ENCODE measurements at regions not wholly inside any gene's neighbourhood (a gene's known extent, or its start where the extent isn't known, plus 50 kb on each side); places are given as distances from the start of the nearest gene placed in this dataset.

DNA sequence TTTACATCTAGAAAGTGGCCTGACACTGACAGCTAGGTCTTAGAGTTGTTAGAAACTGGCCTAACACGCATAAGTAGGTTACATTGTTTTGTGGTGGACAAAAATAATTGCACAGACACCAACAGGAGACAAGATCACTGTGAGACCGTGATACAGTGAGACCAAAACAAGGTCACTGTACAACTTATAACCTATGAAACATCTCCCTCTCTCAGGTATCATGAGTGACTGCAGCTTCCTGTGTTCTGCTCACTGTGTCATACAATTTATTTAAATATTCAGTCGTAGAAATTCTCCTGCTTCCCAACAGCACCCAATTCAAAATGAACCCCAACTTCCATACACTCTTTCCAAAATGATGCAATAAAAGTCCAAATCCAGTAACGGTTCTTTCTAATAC, 2165.2 kb downstream of the PCDH9 start:
- 22% methylated on average over 4 of the region's 4 CpGs for WGBS (ENCODE audit: insufficient coverage, insufficient replicate concordance, low lambda C conversion rate, missing lambda C conversion rate)
- in situ Hi-C loops (cut with MboI) = no loop called here
- H4K20me1 ChIP-seq (ENCODE audit: control insufficient read depth, insufficient read depth) = no peaks in the 10 kb centered on the region
- no peak overlapping the region for H3K4me3 ChIP-seq
- FAIRE-seq = no peak
- H3K9ac ChIP-seq (ENCODE audit: control insufficient read depth, insufficient read depth, low read length) = no peak overlapping the region
- ChIA-PET RAD21 (ENCODE audit: unreplicated experiment) (no interaction called here), CTCF (no interaction called here), SMC1A (ENCODE audit: uncharacterized antibody, unreplicated experiment) (no interaction called here), POLR2A (interaction anchor here (0.8 kb wide), 1 partner anchor 1691 kb away, joined by 4 read pairs; no protein-coding TSS in a partner anchor)
- peak; percentile 75 for ATAC-seq
- H3K4me2 ChIP-seq (ENCODE audit: control insufficient read depth, insufficient read depth) = no peak overlapping the region
- H3K27me3 ChIP-seq (replicated peaks in 1 of 2; ENCODE audit: control insufficient read depth in 2 of 2, insufficient read depth in 2 of 2, low read length in 1 of 2) = no peaks in the 10 kb centered on the region
- H3K79me2 ChIP-seq (ENCODE audit: control insufficient read depth, insufficient read depth, low read length) = no peaks in the 10 kb centered on the region
- no peaks in the 10 kb centered on the region for H3K4me1 ChIP-seq (ENCODE audit: control insufficient read depth, insufficient read depth, low read length)
- no peak for DNase-seq (ENCODE audit: low read depth, low spot score)
- no peak overlapping the region for H2AFZ ChIP-seq (ENCODE audit: control insufficient read depth, low read depth, low read length)
- no peaks in the 10 kb centered on the region for H3K9me3 ChIP-seq (replicated peaks; ENCODE audit: control insufficient read depth, insufficient read depth, low read length)
- no TSS peak for BruUV-seq (replicated peaks)
- no peaks in the 10 kb centered on the region for H3K36me3 ChIP-seq (ENCODE audit: control insufficient read depth in 2 of 2, insufficient read depth in 2 of 2, low read length in 1 of 2)
- intact Hi-C loops (cut with micrococcal nuclease; ENCODE audit: unreplicated experiment) = no loop called here
- H3K27ac ChIP-seq (ENCODE audit: control insufficient read depth, insufficient read depth) = no peak overlapping the region
- TF ChIP-seq JUND (IDR thresholded peaks at IDR 0.05; ENCODE audit: low read depth, low read length) (no peak), EGR1 (IDR thresholded peaks at IDR 0.05; ENCODE audit: borderline replicate concordance in 1 of 2, low read depth in 2 of 2, low read length in 2 of 2) (no peak), SMAD1 (IDR thresholded peaks at IDR 0.05; ENCODE audit: low read depth, partially characterized antibody) (no peak), WRNIP1 (IDR thresholded peaks at IDR 0.05; ENCODE audit: borderline replicate concordance, low read depth, low read length) (no peak), TARDBP (IDR thresholded peaks at IDR 0.05; ENCODE audit: borderline replicate concordance) (no peak), MEF2B (IDR thresholded peaks at IDR 0.05; ENCODE audit: partially characterized antibody, poor library complexity, severe bottlenecking) (no peak), CEBPB (IDR thresholded peaks at IDR 0.05; ENCODE audit: borderline replicate concordance in 1 of 2, low read depth in 2 of 2, low read length in 2 of 2) (no peak)
- TF ChIP-seq, protein P1, sequence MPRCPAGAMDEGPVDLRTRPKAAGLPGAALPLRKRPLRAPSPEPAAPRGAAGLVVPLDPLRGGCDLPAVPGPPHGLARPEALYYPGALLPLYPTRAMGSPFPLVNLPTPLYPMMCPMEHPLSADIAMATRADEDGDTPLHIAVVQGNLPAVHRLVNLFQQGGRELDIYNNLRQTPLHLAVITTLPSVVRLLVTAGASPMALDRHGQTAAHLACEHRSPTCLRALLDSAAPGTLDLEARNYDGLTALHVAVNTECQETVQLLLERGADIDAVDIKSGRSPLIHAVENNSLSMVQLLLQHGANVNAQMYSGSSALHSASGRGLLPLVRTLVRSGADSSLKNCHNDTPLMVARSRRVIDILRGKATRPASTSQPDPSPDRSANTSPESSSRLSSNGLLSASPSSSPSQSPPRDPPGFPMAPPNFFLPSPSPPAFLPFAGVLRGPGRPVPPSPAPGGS (IDR thresholded peaks at IDR 0.05; ENCODE audit: borderline replicate concordance, insufficient read depth, low read depth, low read length, poor library complexity, severe bottlenecking) = no peak
- TF ChIP-seq, protein P2, sequence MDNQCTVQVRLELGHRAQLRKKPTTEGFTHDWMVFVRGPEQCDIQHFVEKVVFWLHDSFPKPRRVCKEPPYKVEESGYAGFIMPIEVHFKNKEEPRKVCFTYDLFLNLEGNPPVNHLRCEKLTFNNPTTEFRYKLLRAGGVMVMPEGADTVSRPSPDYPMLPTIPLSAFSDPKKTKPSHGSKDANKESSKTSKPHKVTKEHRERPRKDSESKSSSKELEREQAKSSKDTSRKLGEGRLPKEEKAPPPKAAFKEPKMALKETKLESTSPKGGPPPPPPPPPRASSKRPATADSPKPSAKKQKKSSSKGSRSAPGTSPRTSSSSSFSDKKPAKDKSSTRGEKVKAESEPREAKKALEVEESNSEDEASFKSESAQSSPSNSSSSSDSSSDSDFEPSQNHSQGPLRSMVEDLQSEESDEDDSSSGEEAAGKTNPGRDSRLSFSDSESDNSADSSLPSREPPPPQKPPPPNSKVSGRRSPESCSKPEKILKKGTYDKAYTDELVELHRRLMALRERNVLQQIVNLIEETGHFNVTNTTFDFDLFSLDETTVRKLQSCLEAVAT (IDR thresholded peaks at IDR 0.05) = no peak
- TF ChIP-seq, protein P3, sequence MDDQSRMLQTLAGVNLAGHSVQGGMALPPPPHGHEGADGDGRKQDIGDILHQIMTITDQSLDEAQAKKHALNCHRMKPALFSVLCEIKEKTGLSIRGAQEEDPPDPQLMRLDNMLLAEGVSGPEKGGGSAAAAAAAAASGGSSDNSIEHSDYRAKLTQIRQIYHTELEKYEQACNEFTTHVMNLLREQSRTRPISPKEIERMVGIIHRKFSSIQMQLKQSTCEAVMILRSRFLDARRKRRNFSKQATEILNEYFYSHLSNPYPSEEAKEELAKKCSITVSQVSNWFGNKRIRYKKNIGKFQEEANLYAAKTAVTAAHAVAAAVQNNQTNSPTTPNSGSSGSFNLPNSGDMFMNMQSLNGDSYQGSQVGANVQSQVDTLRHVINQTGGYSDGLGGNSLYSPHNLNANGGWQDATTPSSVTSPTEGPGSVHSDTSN (IDR thresholded peaks at IDR 0.05; ENCODE audit: insufficient replicate concordance, low read depth, low read length) = no peak
- TF ChIP-seq, protein P4, sequence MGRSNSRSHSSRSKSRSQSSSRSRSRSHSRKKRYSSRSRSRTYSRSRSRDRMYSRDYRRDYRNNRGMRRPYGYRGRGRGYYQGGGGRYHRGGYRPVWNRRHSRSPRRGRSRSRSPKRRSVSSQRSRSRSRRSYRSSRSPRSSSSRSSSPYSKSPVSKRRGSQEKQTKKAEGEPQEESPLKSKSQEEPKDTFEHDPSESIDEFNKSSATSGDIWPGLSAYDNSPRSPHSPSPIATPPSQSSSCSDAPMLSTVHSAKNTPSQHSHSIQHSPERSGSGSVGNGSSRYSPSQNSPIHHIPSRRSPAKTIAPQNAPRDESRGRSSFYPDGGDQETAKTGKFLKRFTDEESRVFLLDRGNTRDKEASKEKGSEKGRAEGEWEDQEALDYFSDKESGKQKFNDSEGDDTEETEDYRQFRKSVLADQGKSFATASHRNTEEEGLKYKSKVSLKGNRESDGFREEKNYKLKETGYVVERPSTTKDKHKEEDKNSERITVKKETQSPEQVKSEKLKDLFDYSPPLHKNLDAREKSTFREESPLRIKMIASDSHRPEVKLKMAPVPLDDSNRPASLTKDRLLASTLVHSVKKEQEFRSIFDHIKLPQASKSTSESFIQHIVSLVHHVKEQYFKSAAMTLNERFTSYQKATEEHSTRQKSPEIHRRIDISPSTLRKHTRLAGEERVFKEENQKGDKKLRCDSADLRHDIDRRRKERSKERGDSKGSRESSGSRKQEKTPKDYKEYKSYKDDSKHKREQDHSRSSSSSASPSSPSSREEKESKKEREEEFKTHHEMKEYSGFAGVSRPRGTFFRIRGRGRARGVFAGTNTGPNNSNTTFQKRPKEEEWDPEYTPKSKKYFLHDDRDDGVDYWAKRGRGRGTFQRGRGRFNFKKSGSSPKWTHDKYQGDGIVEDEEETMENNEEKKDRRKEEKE (IDR thresholded peaks at IDR 0.05) = no peak
- TF ChIP-seq, protein P5, sequence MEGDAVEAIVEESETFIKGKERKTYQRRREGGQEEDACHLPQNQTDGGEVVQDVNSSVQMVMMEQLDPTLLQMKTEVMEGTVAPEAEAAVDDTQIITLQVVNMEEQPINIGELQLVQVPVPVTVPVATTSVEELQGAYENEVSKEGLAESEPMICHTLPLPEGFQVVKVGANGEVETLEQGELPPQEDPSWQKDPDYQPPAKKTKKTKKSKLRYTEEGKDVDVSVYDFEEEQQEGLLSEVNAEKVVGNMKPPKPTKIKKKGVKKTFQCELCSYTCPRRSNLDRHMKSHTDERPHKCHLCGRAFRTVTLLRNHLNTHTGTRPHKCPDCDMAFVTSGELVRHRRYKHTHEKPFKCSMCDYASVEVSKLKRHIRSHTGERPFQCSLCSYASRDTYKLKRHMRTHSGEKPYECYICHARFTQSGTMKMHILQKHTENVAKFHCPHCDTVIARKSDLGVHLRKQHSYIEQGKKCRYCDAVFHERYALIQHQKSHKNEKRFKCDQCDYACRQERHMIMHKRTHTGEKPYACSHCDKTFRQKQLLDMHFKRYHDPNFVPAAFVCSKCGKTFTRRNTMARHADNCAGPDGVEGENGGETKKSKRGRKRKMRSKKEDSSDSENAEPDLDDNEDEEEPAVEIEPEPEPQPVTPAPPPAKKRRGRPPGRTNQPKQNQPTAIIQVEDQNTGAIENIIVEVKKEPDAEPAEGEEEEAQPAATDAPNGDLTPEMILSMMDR (IDR thresholded peaks at IDR 0.05 in 2 of 3, conservative IDR thresholded peaks at IDR 0.05 in 1 of 3; ENCODE audit: control insufficient read depth in 2 of 3, extremely low read depth in 1 of 3, insufficient read depth in 1 of 3, low read depth in 3 of 3, low read length in 3 of 3) = no peak
- TF ChIP-seq, protein P6, sequence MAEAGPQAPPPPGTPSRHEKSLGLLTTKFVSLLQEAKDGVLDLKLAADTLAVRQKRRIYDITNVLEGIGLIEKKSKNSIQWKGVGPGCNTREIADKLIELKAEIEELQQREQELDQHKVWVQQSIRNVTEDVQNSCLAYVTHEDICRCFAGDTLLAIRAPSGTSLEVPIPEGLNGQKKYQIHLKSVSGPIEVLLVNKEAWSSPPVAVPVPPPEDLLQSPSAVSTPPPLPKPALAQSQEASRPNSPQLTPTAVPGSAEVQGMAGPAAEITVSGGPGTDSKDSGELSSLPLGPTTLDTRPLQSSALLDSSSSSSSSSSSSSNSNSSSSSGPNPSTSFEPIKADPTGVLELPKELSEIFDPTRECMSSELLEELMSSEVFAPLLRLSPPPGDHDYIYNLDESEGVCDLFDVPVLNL (IDR thresholded peaks at IDR 0.05; ENCODE audit: low read depth, low read length) = no peak
